Spleen (tissue), 11 donors: ENCODE measurements at regions not wholly inside any gene's neighbourhood (a gene's known extent, or its start where the extent isn't known, plus 50 kb on each side); places are given as distances from the start of the nearest gene placed in this dataset.

Experiments used
- DNase-seq: peaks from one replicate; pipeline ENCODE4 v3.0.0-alpha.2; 2020
- H3K27ac ChIP-seq, 8 donors: fragments of 200-600 bp; sonication (generic) in 7 of 8; 1 replicate in 4 of 8; 2 replicates in 4 of 8; pipeline versions ENCODE4 v1.5.0 to v1.8.0; 2016 to 2021; ENCODE audit warnings: inconsistent platforms in 4 of 8, mild to moderate bottlenecking in 4 of 8, moderate library complexity in 1 of 8
- H3K27me3 ChIP-seq, 7 donors: fragments of 200-600 bp; sonication (generic) in 6 of 7; replicated peaks in 1 of 7; 1 replicate in 4 of 7; 2 replicates in 3 of 7; pipeline versions ENCODE4 v1.5.0 to v1.8.0; 2016 to 2021; ENCODE audit warnings: inconsistent platforms in 3 of 7, mild to moderate bottlenecking in 1 of 7
- H3K36me3 ChIP-seq, 6 donors: fragments of 200-600 bp; sonication (generic) in 5 of 6; 1 replicate in 4 of 6; 2 replicates in 2 of 6; pipeline versions ENCODE4 v1.5.0 to v1.8.0; 2016 to 2021; ENCODE audit warnings: inconsistent platforms in 2 of 6
- H3K4me1 ChIP-seq, 6 donors: fragments of 200-600 bp; sonication (generic) in 5 of 6; 1 replicate in 3 of 6; 2 replicates in 3 of 6; pipeline versions ENCODE4 v1.5.0 to v1.8.0; 2016 to 2021; ENCODE audit warnings: inconsistent platforms in 3 of 6
- H3K4me3 ChIP-seq, 8 donors: fragments of 200-600 bp; sonication (generic) in 7 of 8; 1 replicate in 4 of 8; 2 replicates in 4 of 8; pipeline versions ENCODE4 v1.5.0 to v1.8.0; 2016 to 2021; ENCODE audit warnings: inconsistent platforms in 4 of 8, mild to moderate bottlenecking in 4 of 8, moderate library complexity in 2 of 8
- H3K9me3 ChIP-seq, 8 donors: fragments of 200-600 bp; sonication (generic) in 7 of 8; 1 replicate in 4 of 8; 2 replicates in 4 of 8; pipeline versions ENCODE4 v1.5.0 to v1.8.0; 2016 to 2021; ENCODE audit warnings: inconsistent platforms in 4 of 8
- POLR2A ChIP-seq, 3 donors: fragments of 450-650 bp; IDR thresholded peaks; one replicate each; pipeline ENCODE4 v1.5.1; 2017; ENCODE audit warnings: antibody characterized with exemption in 3 of 3, mild to moderate bottlenecking in 1 of 3
- POLR2AphosphoS5 ChIP-seq, 3 donors: sonication (generic); formaldehyde crosslinking; IDR thresholded peaks; one replicate each; pipeline ENCODE4 v1.5.1; 2017; ENCODE audit warnings: antibody characterized with exemption in 3 of 3
- WGBS, 5 donors: extraction: QIAGEN DNeasy Blood & Tissue Kit in 3 of 5; methylation state at CpG; one replicate each; pipeline versions ENCODE4 v1.1.5 to v1.1.7; 2013 to 2018; 5-methylcytosine and 5-hydroxymethylcytosine counted together
- intact Hi-C: fragments of 100-400 bp; cut with DNase I; formaldehyde crosslinking; loops from one replicate; pipeline ENCODE4 v1.15.0; 2023; ENCODE audit warnings: low total_unique reads
- TF ChIP-seq, protein P1 (sequence below), 11 experiments: fragments of 200-600 bp in 7 of 11; fragments of 450-650 bp in 4 of 11; sonication (generic) in 4 of 11; IDR thresholded peaks in 8 of 11; conservative IDR thresholded peaks in 3 of 11; 1 replicate in 7 of 11; 2 replicates in 4 of 11; pipeline versions ENCODE4 v1.4.0 to v1.8.0; 2016 to 2021; ENCODE audit warnings: antibody characterized with exemption in 11 of 11, inconsistent platforms in 4 of 11, mild to moderate bottlenecking in 1 of 11
- donor health status: healthy with polysubstance abuse.
- donor health status: DM: no; HTN: no; CAD: no; lungs with moderate emphysema.
- donor health status: DM: no; HTN: no; CAD: no.
- donor health status: Bipolar disorder and iron deficiency.
- donor health status: healthy.
- donor health status: DM: no; HTN: no; CAD: no.
- donor health status: DM: yes; HTN: yes; CAD: no.

DNA sequence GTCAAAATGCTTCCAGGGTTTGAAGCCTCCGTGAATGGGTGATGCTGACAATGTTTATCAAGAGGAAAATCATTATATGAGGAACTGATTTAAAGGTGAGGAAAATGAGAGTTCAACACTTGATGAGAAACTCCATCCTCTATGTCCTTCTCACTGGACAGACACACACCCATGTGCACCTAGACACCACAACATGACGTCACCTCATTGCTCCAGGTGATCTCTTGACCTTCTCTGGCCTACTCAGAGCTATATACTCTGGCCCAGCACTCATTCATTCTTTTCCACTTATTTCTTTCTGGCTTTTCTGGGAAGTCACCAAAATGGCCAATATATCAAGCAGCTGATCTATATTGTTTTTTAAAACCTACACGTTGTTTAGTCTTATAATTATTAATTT, 778.7 kb upstream of the PCDH20 start:
- Histone ChIP-seq H3K4me1 (no peaks in the 10 kb centered on the region), H3K36me3 (no peaks in the 10 kb centered on the region), H3K4me3 (no peak overlapping the region), H3K9me3 (peaks cover 0 to 8% (median 0%) of the 10 kb centered on the region in 8 donors), H3K27ac (no peak overlapping the region), H3K27me3 (no peaks in the 10 kb centered on the region)
- intact Hi-C loops: no loop called here
- no peak for TF ChIP-seq POLR2AphosphoS5 (IDR thresholded peaks at IDR 0.05)
- TF ChIP-seq POLR2A (IDR thresholded peaks at IDR 0.05): no peak
- TF ChIP-seq, protein P1, sequence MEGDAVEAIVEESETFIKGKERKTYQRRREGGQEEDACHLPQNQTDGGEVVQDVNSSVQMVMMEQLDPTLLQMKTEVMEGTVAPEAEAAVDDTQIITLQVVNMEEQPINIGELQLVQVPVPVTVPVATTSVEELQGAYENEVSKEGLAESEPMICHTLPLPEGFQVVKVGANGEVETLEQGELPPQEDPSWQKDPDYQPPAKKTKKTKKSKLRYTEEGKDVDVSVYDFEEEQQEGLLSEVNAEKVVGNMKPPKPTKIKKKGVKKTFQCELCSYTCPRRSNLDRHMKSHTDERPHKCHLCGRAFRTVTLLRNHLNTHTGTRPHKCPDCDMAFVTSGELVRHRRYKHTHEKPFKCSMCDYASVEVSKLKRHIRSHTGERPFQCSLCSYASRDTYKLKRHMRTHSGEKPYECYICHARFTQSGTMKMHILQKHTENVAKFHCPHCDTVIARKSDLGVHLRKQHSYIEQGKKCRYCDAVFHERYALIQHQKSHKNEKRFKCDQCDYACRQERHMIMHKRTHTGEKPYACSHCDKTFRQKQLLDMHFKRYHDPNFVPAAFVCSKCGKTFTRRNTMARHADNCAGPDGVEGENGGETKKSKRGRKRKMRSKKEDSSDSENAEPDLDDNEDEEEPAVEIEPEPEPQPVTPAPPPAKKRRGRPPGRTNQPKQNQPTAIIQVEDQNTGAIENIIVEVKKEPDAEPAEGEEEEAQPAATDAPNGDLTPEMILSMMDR (IDR thresholded peaks at IDR 0.05 in 8 of 11, conservative IDR thresholded peaks at IDR 0.05 in 3 of 11): no peak
- no peak for DNase-seq
- WGBS, 5 donors: 72 to 86% (median 78%) methylated on average over 3 of the region's 3 CpGs

DNA sequence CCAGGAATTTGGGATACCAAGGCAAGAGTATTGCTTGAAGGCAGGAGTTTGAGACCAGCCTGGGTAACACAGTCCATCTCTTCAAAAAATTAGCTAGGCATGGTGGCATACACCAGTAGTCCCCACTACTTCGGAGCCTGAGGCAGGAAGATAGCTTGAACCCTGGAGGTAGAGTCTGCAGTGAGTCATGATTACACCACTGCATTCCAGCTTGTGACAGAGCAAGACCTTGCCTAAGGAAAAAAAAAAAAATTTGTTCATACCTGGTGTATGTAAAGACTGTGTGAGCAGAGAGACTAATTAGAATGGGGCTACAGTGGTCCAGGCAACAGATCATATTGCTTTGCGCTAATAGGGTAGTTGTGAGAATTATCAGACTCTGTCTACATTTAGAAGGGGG, 778.3 kb upstream of the PCDH20 start:
- 47 to 94% (median 80%) methylated on average over 2 of the region's 2 CpGs for WGBS, 5 donors

DNA sequence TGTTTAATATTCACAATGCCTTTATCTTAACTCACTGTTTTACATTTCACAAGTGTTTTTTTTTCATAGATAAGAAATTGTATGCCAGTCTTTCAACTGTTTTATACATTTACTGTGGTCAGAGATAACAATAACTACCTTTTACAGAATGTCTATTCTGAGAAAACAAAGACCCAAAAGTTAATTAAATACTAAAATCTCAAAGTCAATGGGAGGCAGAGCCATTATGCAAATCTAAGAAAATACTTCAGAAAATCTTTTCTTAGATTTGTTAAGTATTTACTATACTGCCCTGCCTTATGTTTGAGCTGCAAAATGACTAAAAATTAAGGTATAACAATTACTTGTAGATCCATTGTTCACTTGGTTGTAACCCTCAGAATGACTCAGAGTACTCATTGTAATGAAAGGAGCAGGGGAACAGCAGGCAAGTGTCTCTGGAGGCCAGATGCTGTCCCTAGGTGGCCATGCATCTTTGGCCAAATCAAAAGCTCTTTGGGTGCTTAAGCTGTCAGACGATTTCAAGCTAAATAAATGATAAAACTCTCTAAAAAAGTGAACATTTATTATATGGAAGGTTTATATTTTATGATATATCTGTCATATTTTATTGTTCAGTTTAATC, 770.1 kb upstream of the PCDH20 start:
- Histone ChIP-seq H3K9me3 (peaks cover 0 to 5% (median 0%) of the 10 kb centered on the region in 8 donors), H3K36me3 (no peaks in the 10 kb centered on the region), H3K27ac (no peak overlapping the region), H3K4me3 (no peak overlapping the region), H3K4me1 (no peaks in the 10 kb centered on the region), H3K27me3 (no peaks in the 10 kb centered on the region)
- DNase-seq: no peak
- TF ChIP-seq POLR2A (IDR thresholded peaks at IDR 0.05): no peak
- TF ChIP-seq, protein P1 (IDR thresholded peaks at IDR 0.05 in 8 of 11, conservative IDR thresholded peaks at IDR 0.05 in 3 of 11): no peak
- TF ChIP-seq POLR2AphosphoS5 (IDR thresholded peaks at IDR 0.05): no peak
- WGBS, 5 donors: 25 to 49% (median 44%) methylated on average over 1 of the region's 1 CpG
- intact Hi-C loops: no loop called here

More for the DNA sequence above, 778.3 kb upstream of the PCDH20 start:
- Histone ChIP-seq H3K36me3 (no peaks in the 10 kb centered on the region), H3K4me1 (no peaks in the 10 kb centered on the region), H3K27ac (no peak overlapping the region), H3K4me3 (no peak overlapping the region), H3K27me3 (no peaks in the 10 kb centered on the region), H3K9me3 (peaks cover 0 to 8% (median 0%) of the 10 kb centered on the region in 8 donors)
- no peak for TF ChIP-seq POLR2A (IDR thresholded peaks at IDR 0.05)
- TF ChIP-seq POLR2AphosphoS5 (IDR thresholded peaks at IDR 0.05): no peak
- TF ChIP-seq, protein P1 (IDR thresholded peaks at IDR 0.05 in 8 of 11, conservative IDR thresholded peaks at IDR 0.05 in 3 of 11): no peak
- no peak for DNase-seq
- intact Hi-C loops: no loop called here

DNA sequence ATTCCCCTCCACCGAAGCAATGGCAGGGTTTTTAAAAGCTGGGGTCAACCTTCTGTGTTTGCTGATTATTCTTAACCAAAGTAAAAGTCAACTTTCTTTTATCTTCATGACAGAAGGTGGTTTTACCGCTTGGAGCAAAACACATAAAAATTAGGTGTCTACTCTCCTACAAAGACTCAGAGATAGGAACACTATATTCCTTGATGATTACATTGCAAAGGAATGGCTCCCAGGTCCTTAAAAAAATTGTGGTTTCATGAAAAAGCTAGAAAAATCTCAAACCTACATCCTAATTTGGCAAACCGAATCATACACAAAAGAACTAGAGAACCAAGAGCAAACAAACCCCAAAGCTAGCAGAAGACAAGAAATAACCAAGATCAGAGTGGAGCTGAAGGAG, 760.4 kb upstream of the PCDH20 start:
- no peaks in the 10 kb centered on the region for H3K27me3 ChIP-seq
- WGBS, 5 donors: 68 to 86% (median 77%) methylated on average over 3 of the region's 3 CpGs
- H3K4me3 ChIP-seq: no peak overlapping the region
- H3K27ac ChIP-seq: no peak overlapping the region
- DNase-seq: no peak
- TF ChIP-seq POLR2A (IDR thresholded peaks at IDR 0.05) (no peak), POLR2AphosphoS5 (IDR thresholded peaks at IDR 0.05) (no peak)
- TF ChIP-seq, protein P1 (IDR thresholded peaks at IDR 0.05 in 8 of 11, conservative IDR thresholded peaks at IDR 0.05 in 3 of 11): no peak
- H3K9me3 ChIP-seq: peaks cover 0 to 25% (median 8%) of the 10 kb centered on the region in 8 donors
- intact Hi-C loops: no loop called here
- no peaks in the 10 kb centered on the region for H3K4me1 ChIP-seq
- no peaks in the 10 kb centered on the region for H3K36me3 ChIP-seq
